GM18907 (cell line): ENCODE measurements at regions not wholly inside any gene's neighbourhood (a gene's known extent, or its start where the extent isn't known, plus 50 kb on each side); places are given as distances from the start of the nearest gene placed in this dataset.

ENCODE experiments used
- ATAC-seq: cut with Tn5 transposase; IDR thresholded peaks from one replicate; pipeline ENCODE4 v1.9.1; 2021; ENCODE audit warnings: mild to moderate bottlenecking, moderate library complexity; ENCODE audit not compliant: unreplicated experiment

GRCh38 chr20:57794600-57795341 is 85.0 kb upstream of the PMEPA1 start:
- no peak for ATAC-seq

GRCh38 chr20:57794036-57794435 is 84.2 kb upstream of the PMEPA1 start:
- ATAC-seq: no peak

GRCh38 chr20:57793421-57793820 is 83.6 kb upstream of the PMEPA1 start:
- no peak for ATAC-seq

GRCh38 chr20:57792386-57793080 is 82.7 kb upstream of the PMEPA1 start:
- ATAC-seq: no peak

GRCh38 chr20:57791966-57792365 is 82.2 kb upstream of the PMEPA1 start:
- no peak for ATAC-seq

GRCh38 chr20:57791178-57791962 is 81.6 kb upstream of the PMEPA1 start:
- ATAC-seq: no peak

- no peak for ATAC-seq
Measured at GRCh38 chr20:57790176-57790575, 80.4 kb upstream of the PMEPA1 start.

GRCh38 chr20:57788936-57789613 is 79.3 kb upstream of the PMEPA1 start:
- ATAC-seq: no peak

- no peak for ATAC-seq
Measured at GRCh38 chr20:57787990-57788781, 78.4 kb upstream of the PMEPA1 start.

GRCh38 chr20:57787151-57787989 is 77.6 kb upstream of the PMEPA1 start:
- no peak for ATAC-seq

GRCh38 chr20:57786304-57786932 is 76.6 kb upstream of the PMEPA1 start:
- ATAC-seq: no peak

- no peak for ATAC-seq
Measured at GRCh38 chr20:57785720-57786119, 75.9 kb upstream of the PMEPA1 start.

- no peak for ATAC-seq
Measured at GRCh38 chr20:57785061-57785460, 75.2 kb upstream of the PMEPA1 start.

- no peak for ATAC-seq
Measured at GRCh38 chr20:57783956-57784837, 74.4 kb upstream of the PMEPA1 start.

GRCh38 chr20:57783196-57783595 is 73.4 kb upstream of the PMEPA1 start:
- ATAC-seq: no peak

GRCh38 chr20:57782631-57783041 is 72.8 kb upstream of the PMEPA1 start:
- no peak for ATAC-seq

- no peak for ATAC-seq
Measured at GRCh38 chr20:57781901-57782300, 72.1 kb upstream of the PMEPA1 start.

- ATAC-seq: no peak
Measured at GRCh38 chr20:57780906-57781305, 71.1 kb upstream of the PMEPA1 start.
